Neutrophil (primary cell): ENCODE measurements at regions not wholly inside any gene's neighbourhood (a gene's known extent, or its start where the extent isn't known, plus 50 kb on each side); places are given as distances from the start of the nearest gene placed in this dataset.

ENCODE experiments used
- H3K27ac ChIP-seq: fragments of 200-600 bp; sonication (generic); 2 replicates; pipeline ENCODE4 v1.5.1; 2016; ENCODE audit warnings: mild to moderate bottlenecking, moderate library complexity
- H3K27me3 ChIP-seq: fragments of 200-600 bp; sonication (generic); 2 replicates; pipeline ENCODE4 v1.6.0; 2016; ENCODE audit warnings: mild to moderate bottlenecking
- H3K36me3 ChIP-seq: fragments of 200-600 bp; sonication (generic); 2 replicates; pipeline ENCODE4 v1.5.1; 2017
- H3K4me1 ChIP-seq, 2 experiments: fragments of 200-600 bp in 1 of 2; sonication (generic) in 1 of 2; 1 replicate in 1 of 2; 2 replicates in 1 of 2; pipeline versions ENCODE4 v1.5.1 to v1.6.1; 2013 to 2016; ENCODE audit warnings: low read depth in 1 of 2, low read length in 1 of 2, mild to moderate bottlenecking in 1 of 2, moderate library complexity in 1 of 2; ENCODE audit not compliant: control insufficient read depth in 1 of 2, insufficient read depth in 1 of 2
- H3K4me3 ChIP-seq, 2 experiments: fragments of 200-600 bp in 1 of 2; sonication (generic) in 1 of 2; 1 replicate in 1 of 2; 2 replicates in 1 of 2; pipeline ENCODE4 v1.5.1; 2013 to 2016; ENCODE audit warnings: low read depth in 1 of 2, low read length in 1 of 2, mild to moderate bottlenecking in 1 of 2, moderate library complexity in 1 of 2
- H3K9me3 ChIP-seq: fragments of 200-600 bp; sonication (generic); 2 replicates; pipeline ENCODE4 v1.5.1; 2016
- TF ChIP-seq, protein P1 (sequence below): fragments of 200-600 bp; sonication (generic); IDR thresholded peaks from 2 replicates; pipeline ENCODE4 v1.5.1; 2016; ENCODE audit warnings: antibody characterized with exemption

DNA sequence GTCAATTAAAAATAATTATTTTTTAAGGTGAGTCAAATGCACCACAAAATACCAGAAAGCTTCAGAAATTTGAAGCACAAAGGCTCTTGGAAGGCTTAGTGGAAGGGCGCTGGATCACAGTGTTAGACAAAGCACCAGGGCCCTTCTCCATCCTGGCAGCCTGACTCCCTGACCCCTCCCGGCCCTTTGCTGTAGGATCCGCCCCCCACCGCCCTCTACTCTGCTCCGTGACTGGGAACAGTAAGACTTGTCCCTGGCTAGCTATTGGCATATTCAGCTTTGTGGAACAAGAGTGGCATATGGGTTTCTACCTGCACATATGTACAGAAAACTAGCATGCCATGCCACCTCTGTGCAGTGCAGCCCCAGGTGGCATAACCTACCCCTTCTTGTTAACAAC, 222.1 kb downstream of the SYK start:
- TF ChIP-seq, protein P1, sequence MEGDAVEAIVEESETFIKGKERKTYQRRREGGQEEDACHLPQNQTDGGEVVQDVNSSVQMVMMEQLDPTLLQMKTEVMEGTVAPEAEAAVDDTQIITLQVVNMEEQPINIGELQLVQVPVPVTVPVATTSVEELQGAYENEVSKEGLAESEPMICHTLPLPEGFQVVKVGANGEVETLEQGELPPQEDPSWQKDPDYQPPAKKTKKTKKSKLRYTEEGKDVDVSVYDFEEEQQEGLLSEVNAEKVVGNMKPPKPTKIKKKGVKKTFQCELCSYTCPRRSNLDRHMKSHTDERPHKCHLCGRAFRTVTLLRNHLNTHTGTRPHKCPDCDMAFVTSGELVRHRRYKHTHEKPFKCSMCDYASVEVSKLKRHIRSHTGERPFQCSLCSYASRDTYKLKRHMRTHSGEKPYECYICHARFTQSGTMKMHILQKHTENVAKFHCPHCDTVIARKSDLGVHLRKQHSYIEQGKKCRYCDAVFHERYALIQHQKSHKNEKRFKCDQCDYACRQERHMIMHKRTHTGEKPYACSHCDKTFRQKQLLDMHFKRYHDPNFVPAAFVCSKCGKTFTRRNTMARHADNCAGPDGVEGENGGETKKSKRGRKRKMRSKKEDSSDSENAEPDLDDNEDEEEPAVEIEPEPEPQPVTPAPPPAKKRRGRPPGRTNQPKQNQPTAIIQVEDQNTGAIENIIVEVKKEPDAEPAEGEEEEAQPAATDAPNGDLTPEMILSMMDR, result no peak
- H3K9me3 ChIP-seq, result no peaks in the 10 kb centered on the region
- no peaks in the 10 kb centered on the region for H3K36me3 ChIP-seq
- H3K4me1 ChIP-seq, result no peaks in the 10 kb centered on the region
- H3K4me3 ChIP-seq, result no peak overlapping the region
- no peak overlapping the region for H3K27ac ChIP-seq
- peaks cover 3% of the 10 kb centered on the region for H3K27me3 ChIP-seq

DNA sequence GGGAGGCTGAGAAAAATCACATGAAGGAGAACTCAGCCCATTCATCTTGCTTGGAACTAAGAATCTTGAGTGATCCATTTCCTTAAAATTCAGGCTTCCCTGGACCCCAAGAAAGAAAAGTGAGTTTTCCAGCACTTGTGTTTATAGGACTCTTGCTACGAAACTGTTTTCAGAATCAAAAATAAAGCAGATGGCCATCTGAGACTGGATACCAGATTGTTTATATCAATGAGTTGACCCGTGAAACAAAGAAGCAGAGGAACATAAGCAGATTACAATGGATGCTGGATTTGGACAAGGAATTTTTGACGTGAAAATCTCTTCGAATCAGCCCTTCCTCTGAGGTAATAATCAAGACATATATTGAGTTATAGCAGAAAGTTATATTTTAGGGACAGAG, 223.2 kb downstream of the SYK start:
- TF ChIP-seq, protein P1, result no peak
- Histone ChIP-seq H3K9me3 (no peaks in the 10 kb centered on the region), H3K27ac (no peak overlapping the region)

DNA sequence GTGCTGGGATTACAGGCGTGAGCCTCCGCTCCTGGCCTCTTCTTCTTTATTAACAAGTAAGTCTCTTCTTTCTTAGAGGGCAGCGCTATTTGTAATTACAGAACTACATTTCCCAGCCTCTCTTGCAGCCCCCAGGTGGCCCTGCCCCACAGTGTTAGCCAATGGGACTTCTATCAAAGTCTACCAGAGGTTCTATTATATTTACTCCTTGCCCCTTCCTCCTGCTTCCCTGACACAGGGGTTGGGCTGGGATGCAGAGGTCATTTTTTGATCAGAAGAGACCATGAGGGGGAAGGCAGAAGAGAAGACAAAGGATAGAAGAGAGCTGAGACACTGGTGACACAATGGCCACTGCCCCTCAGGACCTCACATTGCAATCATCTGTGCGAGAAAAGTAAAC, 224.2 kb downstream of the SYK start:
- TF ChIP-seq, protein P1, result no peak
- H3K4me1 ChIP-seq, result no peaks in the 10 kb centered on the region
- no peaks in the 10 kb centered on the region for H3K36me3 ChIP-seq
- H3K4me3 ChIP-seq, result no peak overlapping the region
- peaks cover 3% of the 10 kb centered on the region for H3K27me3 ChIP-seq
- no peaks in the 10 kb centered on the region for H3K9me3 ChIP-seq
- H3K27ac ChIP-seq, result no peak overlapping the region

More for the DNA sequence above, 223.2 kb downstream of the SYK start:
- Histone ChIP-seq H3K27me3 (peaks cover 3% of the 10 kb centered on the region), H3K4me3 (no peak overlapping the region), H3K4me1 (no peaks in the 10 kb centered on the region), H3K36me3 (no peaks in the 10 kb centered on the region)

DNA sequence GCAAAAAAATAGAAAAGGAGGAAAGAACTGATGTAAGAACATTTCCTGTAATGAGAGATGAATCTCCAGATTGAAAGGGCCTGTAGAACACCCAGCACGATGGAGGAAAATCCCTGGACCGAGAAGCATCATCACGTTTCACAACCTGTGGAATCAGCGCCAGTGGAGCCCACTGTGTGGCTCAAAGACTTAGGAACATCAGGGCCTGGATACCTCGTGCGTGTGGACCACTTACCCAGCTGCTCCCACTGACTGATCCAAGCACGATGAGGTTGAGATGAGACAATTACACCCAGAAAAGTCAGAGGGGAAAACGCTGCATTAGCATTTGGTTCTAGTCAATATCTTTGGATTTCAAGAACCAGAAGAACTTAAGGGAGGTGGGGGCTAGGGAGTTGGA, 224.6 kb downstream of the SYK start:
- Histone ChIP-seq H3K4me3 (no peak overlapping the region), H3K4me1 (no peaks in the 10 kb centered on the region), H3K9me3 (no peaks in the 10 kb centered on the region), H3K36me3 (no peaks in the 10 kb centered on the region), H3K27ac (no peak overlapping the region), H3K27me3 (peaks cover 3% of the 10 kb centered on the region)
- TF ChIP-seq, protein P1, result no peak

DNA sequence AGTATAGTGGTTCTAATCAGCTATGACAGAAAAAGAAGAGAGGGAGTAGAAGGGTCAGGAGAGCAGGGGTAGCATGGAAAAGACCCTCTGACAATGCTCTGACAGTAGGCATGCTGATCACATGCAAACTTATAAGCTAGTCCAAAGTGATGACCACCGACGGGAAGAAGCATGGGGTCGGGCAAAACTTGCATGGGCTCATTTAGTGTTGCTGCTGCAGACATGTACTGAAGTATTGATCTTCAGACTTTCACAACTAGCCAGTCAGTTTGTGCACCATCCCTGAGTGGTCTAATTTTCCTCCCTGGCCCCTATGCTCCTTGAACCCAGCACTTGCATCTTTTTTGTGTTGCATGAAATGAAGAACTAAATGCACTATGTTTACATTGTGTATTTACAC, 225.4 kb downstream of the SYK start:
- no peak overlapping the region for H3K27ac ChIP-seq
- no peaks in the 10 kb centered on the region for H3K36me3 ChIP-seq
- peaks cover 0 to 4% of the 10 kb centered on the region in 2 experiments for H3K4me1 ChIP-seq
- TF ChIP-seq, protein P1, result no peak
- no peaks in the 10 kb centered on the region for H3K9me3 ChIP-seq
- H3K4me3 ChIP-seq, result no peak overlapping the region
- H3K27me3 ChIP-seq, result peaks cover 3% of the 10 kb centered on the region
